Suprapubic skin (tissue), 3 donors: ENCODE measurements at regions not wholly inside any gene's neighbourhood (a gene's known extent, or its start where the extent isn't known, plus 50 kb on each side); places are given as distances from the start of the nearest gene placed in this dataset.

Experiments used
- EP300 ChIP-seq: sonication (generic); formaldehyde crosslinking; IDR thresholded peaks from one replicate; pipeline ENCODE4 v1.6.1; 2017; ENCODE audit warnings: antibody characterized with exemption
- POLR2A ChIP-seq, 2 donors: fragments of 450-650 bp; IDR thresholded peaks; one replicate each; pipeline ENCODE4 v1.6.1; 2017; ENCODE audit warnings: antibody characterized with exemption in 2 of 2, mild to moderate bottlenecking in 2 of 2, moderate library complexity in 2 of 2
- TF ChIP-seq, protein P1 (sequence below), 2 donors: fragments of 200-600 bp in 1 of 2; fragments of 450-650 bp in 1 of 2; sonication (generic) in 1 of 2; IDR thresholded peaks; one replicate each; pipeline ENCODE4 v1.5.1; 2016 to 2019; ENCODE audit warnings: antibody characterized with exemption in 2 of 2, mild to moderate bottlenecking in 1 of 2, moderate library complexity in 1 of 2

- TF ChIP-seq POLR2A (IDR thresholded peaks at IDR 0.05): no peak
- TF ChIP-seq, protein P1, sequence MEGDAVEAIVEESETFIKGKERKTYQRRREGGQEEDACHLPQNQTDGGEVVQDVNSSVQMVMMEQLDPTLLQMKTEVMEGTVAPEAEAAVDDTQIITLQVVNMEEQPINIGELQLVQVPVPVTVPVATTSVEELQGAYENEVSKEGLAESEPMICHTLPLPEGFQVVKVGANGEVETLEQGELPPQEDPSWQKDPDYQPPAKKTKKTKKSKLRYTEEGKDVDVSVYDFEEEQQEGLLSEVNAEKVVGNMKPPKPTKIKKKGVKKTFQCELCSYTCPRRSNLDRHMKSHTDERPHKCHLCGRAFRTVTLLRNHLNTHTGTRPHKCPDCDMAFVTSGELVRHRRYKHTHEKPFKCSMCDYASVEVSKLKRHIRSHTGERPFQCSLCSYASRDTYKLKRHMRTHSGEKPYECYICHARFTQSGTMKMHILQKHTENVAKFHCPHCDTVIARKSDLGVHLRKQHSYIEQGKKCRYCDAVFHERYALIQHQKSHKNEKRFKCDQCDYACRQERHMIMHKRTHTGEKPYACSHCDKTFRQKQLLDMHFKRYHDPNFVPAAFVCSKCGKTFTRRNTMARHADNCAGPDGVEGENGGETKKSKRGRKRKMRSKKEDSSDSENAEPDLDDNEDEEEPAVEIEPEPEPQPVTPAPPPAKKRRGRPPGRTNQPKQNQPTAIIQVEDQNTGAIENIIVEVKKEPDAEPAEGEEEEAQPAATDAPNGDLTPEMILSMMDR (IDR thresholded peaks at IDR 0.05): no peak
- no peak for TF ChIP-seq EP300
Observed at GRCh38 chr6:126631363-126631762, 291.4 kb downstream of the CENPW start.
